Renal cortical epithelial cell (primary cell): ENCODE measurements at regions not wholly inside any gene's neighbourhood (a gene's known extent, or its start where the extent isn't known, plus 50 kb on each side); places are given as distances from the start of the nearest gene placed in this dataset.
"Not testable (repeated sequence)": the region's sequence is repeated elsewhere in the genome, so short reads cannot be mapped to it uniquely, and the experiment has no call there.

Experiments used
- DNase-seq: peaks from one replicate; pipeline ENCODE4 v3.0.0-alpha.2; 2011; ENCODE audit warnings: low read depth

GRCh38 chr2:12452185-12452584 is 264.6 kb upstream of the TRIB2 start:
- DNase-seq: no peak

DNA sequence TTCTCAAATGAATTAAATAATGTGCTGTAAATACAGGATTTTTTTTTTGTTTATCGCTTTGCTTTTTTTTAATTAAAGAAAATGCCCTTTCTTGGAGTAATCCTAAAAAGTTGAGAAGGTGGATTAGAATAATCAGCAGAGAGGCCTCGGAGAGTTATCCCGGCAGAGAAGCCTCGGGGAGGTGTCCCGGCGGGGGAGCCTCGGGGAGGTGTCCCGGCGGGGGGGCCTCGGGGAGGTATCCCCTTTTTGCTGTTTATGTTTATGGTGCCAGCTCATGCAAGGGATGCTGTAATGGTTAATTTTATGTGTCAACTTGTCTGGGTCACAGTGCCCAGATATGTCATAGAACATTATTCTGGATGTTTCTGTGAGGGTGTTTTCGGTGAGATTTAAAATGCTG is 263.0 kb upstream of the TRIB2 start:
- DNase-seq: no peak

DNA sequence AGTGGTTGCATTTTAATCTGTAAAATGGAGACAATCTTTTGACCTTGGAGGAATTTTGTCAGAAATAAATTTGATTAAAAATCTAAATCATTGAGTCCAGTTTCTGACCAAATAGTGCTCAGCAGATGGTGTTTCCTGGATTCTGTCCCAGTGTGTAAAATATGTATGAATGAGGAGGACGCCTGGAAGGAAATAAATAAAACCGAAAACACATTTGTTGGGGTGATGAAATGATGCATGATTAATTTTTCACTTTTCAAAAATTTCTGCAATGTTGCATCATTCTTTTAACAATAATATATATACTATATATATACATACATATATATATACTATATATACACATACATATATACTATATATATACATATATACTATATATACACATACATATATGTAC is 261.1 kb upstream of the TRIB2 start:
- DNase-seq: no peak

GRCh38 chr2:12456293-12457106 is 260.2 kb upstream of the TRIB2 start:
- DNase-seq: peak; percentile 100

GRCh38 chr2:12457831-12458230 is 258.9 kb upstream of the TRIB2 start:
- no peak for DNase-seq

- DNase-seq: no peak
These were observed 253.5 kb upstream of the TRIB2 start for GRCh38 chr2:12463189-12463588.

DNA sequence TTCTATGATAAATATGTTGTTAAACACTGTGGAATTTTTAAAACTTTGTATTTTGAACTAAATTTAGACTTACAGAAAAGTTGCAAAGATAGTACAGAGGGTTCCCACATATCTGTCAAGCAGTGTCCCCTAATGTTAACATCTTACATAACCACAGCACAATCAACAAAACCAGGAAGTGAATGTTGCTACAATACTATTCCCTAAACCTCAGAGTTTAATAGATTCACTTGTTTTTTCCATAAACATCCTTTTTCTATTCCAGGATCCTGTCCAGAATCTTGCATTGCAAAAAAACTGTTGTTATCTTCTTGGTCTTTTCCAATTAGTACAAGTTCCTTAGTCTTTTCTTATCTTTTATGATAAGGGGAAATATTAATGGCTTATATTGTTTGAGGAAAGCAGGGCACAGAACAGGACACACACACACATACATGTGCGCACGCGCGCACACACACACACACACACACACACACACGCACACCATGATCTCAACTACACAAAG is 251.1 kb upstream of the TRIB2 start:
- no peak for DNase-seq

- no peak for DNase-seq
These were observed 249.4 kb upstream of the TRIB2 start for GRCh38 chr2:12467303-12467702.

- DNase-seq: no peak
These were observed 247.6 kb upstream of the TRIB2 start for GRCh38 chr2:12469141-12469561.

GRCh38 chr2:12472265-12472664 is 244.5 kb upstream of the TRIB2 start:
- not testable (repeated sequence) for DNase-seq

- no peak for DNase-seq
These were observed 238.3 kb upstream of the TRIB2 start for GRCh38 chr2:12478151-12479064.

GRCh38 chr2:12479065-12479601 is 237.6 kb upstream of the TRIB2 start:
- DNase-seq: no peak

DNA sequence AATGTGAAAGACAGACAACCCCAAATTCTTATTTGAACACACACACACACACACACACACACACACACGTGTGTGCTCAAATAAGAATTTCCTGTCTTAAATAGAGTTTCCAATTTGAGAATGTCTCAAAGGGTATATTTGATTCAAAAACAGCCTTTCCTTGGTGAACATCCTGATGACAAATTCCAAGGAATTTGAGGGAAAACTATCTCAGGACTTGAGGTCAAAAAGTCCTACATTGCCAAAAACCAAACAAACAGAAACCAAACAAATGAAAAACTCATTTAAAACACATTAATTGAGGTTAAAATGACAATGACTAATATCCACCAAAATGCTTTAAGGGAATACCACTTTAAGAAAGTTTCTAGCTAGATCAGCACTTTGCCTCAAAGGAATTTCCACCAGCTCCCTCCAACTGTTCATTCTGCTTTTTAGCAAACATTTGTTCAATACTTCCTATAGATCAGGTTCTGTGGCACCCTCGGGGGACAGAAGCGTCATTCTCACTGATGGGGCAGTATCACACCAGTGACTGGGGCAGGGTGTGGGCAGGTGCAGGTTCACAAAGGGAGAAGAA is 232.1 kb upstream of the TRIB2 start:
- peak; percentile 62 for DNase-seq

GRCh38 chr2:12486205-12487118 is 230.3 kb upstream of the TRIB2 start:
- peak; percentile 92 for DNase-seq

DNA sequence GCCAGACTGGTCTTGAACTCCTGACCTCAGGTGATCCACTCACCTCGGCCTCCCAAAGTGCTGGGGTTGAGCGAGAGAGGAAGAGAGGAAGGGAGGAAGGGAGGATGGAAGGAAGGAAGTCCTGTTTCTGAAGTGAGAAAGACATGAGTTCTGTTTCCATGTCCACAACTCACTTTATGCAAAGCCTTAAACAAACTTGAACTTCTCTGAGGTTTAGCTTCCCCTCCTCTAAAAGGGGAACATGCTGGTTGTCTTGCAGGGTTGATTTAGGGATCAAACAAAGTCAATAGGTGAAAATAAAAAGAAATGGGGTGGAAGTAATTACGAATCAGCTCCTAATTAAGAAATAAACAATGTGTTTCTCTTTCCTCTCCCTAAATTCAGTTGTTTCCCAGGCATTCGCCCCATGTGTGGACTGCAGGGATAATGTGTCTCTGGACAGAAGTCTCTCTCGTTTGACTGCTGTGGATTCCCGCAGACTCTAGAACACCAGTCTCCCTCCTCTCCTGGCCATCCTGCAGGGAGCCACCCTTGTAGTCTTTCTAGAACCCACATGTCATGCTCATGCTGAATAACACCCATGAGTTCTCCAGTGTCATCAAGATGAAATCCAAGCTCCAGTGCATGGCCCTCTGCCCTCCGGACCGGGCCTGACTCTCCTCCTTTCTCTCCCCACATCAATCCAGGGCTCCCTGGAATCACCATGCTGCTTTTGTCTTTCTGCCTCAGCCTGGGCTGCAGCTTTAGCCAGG is 229.3 kb upstream of the TRIB2 start:
- no peak for DNase-seq

DNA sequence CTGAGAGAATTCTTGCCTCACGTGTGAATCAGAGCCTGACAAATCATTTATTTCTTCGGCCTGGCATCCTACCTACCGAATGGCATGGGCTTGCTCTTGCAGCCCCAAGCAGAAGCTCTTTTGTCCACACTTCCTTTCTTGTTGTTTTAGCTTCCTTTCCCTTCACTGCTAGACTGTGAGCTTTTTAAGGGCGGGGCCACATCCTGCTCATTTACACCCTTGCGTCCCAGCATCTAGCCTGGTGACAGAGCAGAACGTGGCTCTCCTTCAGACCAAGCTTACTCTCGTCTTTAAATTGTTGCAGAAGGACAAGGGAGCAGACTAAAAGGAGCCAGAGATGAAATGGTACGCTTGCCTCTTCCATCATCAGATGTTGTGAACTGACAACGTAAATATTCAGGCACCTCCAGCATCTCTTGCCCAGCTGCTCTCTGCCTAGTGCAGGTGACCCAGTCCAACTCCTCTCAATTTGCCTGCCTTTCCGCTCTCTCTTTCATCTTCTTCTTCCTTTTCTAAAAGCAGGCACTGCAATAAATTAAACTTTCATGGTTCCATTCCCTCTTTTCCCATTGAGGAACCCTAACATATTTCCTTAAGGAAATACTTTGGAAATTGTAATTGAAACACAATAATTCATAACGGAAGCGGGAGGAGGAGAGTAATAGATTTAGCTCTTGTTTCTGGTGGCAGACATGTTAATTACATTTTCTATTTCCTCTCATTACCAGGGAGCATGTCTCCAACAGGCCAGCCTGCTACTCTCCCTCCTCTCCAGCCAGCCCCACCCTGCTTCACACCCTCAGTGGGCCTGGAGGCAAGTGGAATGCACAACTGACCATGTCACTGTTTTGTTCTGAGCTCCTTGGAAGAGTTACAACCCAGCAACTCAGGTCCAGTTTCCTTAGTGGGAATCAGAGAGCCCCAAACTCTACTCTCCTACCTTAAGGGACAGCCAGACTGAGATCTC is 228.1 kb upstream of the TRIB2 start:
- DNase-seq: no peak

DNA sequence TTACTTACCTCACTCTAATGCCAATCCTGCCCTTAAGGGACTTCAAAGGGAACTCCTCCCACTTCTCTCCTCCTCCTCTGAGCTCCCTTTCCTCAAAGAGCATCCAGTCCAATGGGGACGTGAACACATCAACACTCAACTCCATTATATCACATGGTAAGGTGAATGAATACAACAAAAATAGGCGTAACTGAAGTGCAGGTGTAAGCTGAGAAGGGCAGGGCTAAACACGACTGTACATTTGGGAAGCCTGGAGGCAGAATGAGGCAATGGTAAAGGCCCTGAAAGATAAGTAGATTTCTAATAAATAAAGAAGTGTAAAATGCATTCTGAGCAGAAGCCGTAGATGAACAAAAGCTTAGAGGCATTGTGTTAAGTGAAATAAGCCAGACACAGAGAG is 226.1 kb upstream of the TRIB2 start:
- no peak for DNase-seq

DNA sequence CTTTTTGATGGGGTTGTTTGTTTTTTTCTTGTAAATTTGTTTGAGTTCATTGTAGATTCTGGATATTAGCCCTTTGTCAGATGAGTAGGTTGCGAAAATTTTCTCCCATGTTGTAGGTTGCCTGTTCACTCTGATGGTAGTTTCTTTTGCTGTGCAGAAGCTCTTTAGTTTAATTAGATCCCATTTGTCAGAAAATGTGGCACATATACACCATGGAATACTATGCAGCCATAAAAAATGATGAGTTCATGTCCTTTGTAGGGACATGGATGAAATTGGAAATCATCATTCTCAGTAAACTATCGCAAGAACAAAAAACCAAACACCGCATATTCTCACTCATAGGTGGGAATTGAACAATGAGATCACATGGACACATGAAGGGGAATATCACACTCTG is 224.4 kb upstream of the TRIB2 start:
- not testable (repeated sequence) for DNase-seq

DNA sequence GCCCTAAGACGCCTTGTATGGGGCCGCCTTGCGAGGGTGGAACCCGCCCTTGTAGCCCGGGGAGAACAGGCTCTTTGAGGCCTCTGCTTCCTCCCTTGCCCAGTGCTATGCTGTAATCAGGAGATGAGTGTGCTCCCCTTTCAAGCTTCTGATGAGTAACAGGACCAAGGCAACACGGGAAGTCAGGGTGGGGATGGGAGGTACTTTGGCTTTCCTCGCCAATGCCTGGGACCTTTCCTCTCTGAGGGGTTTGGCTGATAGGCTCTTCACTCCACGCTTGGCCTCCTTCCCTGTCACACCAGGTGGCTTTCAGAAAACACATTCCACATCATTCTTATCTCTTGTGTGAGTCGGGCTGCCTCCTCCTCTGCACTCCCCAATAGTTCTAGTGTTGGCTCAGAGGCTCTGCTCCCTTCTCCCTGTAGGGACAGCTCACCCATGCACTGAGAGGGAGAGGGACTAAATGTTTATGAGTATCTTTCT is 223.7 kb upstream of the TRIB2 start:
- DNase-seq: peak; percentile 41
